OCI-LY7 (cell line): ENCODE measurements at regions not wholly inside any gene's neighbourhood (a gene's known extent, or its start where the extent isn't known, plus 50 kb on each side); places are given as distances from the start of the nearest gene placed in this dataset.

Experiments
- BruUV-seq: library from RNA; stranded (reverse); fragments of 400-500 nt; replicated peaks from 2 replicates; lab custom pipeline; 2021; lab: Mats Ljungman, UMichigan
- CTCF ChIA-PET: fragments of 300-600 bp; sonication (Branson Sonifier 250); formaldehyde crosslinking; loops from one replicate; lab custom pipeline; 2022; ENCODE audit warnings: antibody characterized with exemption; ENCODE audit not compliant: unreplicated experiment; lab: Charles Lee
- POLR2A ChIA-PET: fragments of 300-600 bp; sonication (Branson Sonifier 250); formaldehyde crosslinking; loops from one replicate; lab custom pipeline; 2022; ENCODE audit warnings: antibody characterized with exemption; lab: Charles Lee
- DNase-seq: peaks from one replicate; pipeline ENCODE4 v3.0.0-alpha.2; 2015; ENCODE audit warnings: low spot score
- H2AFZ ChIP-seq: fragments of 200-600 bp; sonication (generic), shearing (Covaris generic); 2 replicates; pipeline ENCODE4 v1.6.1; 2014; ENCODE audit warnings: mild to moderate bottlenecking, antibody characterized with exemption, low read length, moderate library complexity
- H3K27ac ChIP-seq: fragments of 200-600 bp; sonication (generic); 2 replicates; pipeline ENCODE4 v1.5.1; 2014; ENCODE audit warnings: mixed run types, low read depth, mild to moderate bottlenecking, moderate library complexity, low read length, inconsistent platforms; ENCODE audit not compliant: poor library complexity, severe bottlenecking
- H3K36me3 ChIP-seq: fragments of 200-600 bp; sonication (generic); 2 replicates; pipeline ENCODE4 v1.6.1; 2014; ENCODE audit warnings: mild to moderate bottlenecking, antibody characterized with exemption, low read length, moderate library complexity, mixed read lengths; ENCODE audit not compliant: insufficient read depth
- H3K4me1 ChIP-seq: fragments of 200-600 bp; sonication (generic); 2 replicates; pipeline ENCODE4 v1.5.1; 2014; ENCODE audit warnings: mild to moderate bottlenecking, low read length; ENCODE audit not compliant: insufficient read depth, poor library complexity, severe bottlenecking
- H3K4me2 ChIP-seq: fragments of 200-600 bp; sonication (generic); 2 replicates; pipeline ENCODE4 v1.6.1; 2014; ENCODE audit warnings: mild to moderate bottlenecking, low read length
- H3K4me3 ChIP-seq: fragments of 200-600 bp; sonication (generic); 2 replicates; pipeline ENCODE4 v1.5.1; 2014; ENCODE audit warnings: mild to moderate bottlenecking, low read depth, low read length; ENCODE audit not compliant: poor library complexity, severe bottlenecking
- H3K79me2 ChIP-seq: fragments of 200-600 bp; sonication (generic); 2 replicates; pipeline ENCODE4 v1.6.1; 2016; ENCODE audit warnings: low read depth, mild to moderate bottlenecking, low read length, moderate library complexity, mixed read lengths; ENCODE audit not compliant: insufficient read depth
- H3K9me2 ChIP-seq: fragments of 200-600 bp; sonication (generic); 2 replicates; pipeline ENCODE4 v1.6.1; 2016; ENCODE audit warnings: mild to moderate bottlenecking, low read length, mixed read lengths; ENCODE audit not compliant: insufficient read depth
- H3K9me3 ChIP-seq: fragments of 200-600 bp; sonication (generic); 2 replicates; pipeline ENCODE4 v1.6.1; 2014; ENCODE audit warnings: mild to moderate bottlenecking, mixed run types, low read length, mixed read lengths
- H4K20me1 ChIP-seq: fragments of 200-600 bp; sonication (generic); 2 replicates; pipeline ENCODE4 v1.6.1; 2014; ENCODE audit warnings: mild to moderate bottlenecking, antibody characterized with exemption, low read length, moderate library complexity, mixed read lengths; ENCODE audit not compliant: insufficient read depth
- CTCF ChIP-seq: fragments of 200-600 bp; sonication (generic); conservative IDR thresholded peaks from 2 replicates; pipeline ENCODE4 v1.5.1; 2014; ENCODE audit warnings: mild to moderate bottlenecking, antibody characterized with exemption, low read length, moderate library complexity, mixed read lengths
- EZH2phosphoT487 ChIP-seq: fragments of 200-600 bp; sonication (generic); IDR thresholded peaks from 2 replicates; pipeline ENCODE4 v1.6.1; 2018; ENCODE audit warnings: low read depth, borderline replicate concordance, mild to moderate bottlenecking, mixed run types, antibody characterized with exemption, low read length, moderate library complexity, mixed read lengths
- intact Hi-C: fragments of 100-400 bp; cut with micrococcal nuclease; formaldehyde crosslinking; loops from one replicate; pipeline ENCODE4 v1.10.0; 2022; ENCODE audit not compliant: unreplicated experiment

GRCh38 chr16:76824221-76824620 is 366.8 kb upstream of the MON1B start:
- Histone ChIP-seq H3K9me3 (no peaks in the 10 kb centered on the region), H3K4me2 (no peak overlapping the region), H3K4me3 (no peak overlapping the region), H3K4me1 (no peaks in the 10 kb centered on the region), H4K20me1 (no peaks in the 10 kb centered on the region), H3K9me2 (no peaks in the 10 kb centered on the region), H2AFZ (no peak overlapping the region), H3K79me2 (no peaks in the 10 kb centered on the region), H3K36me3 (no peaks in the 10 kb centered on the region), H3K27ac (no peak overlapping the region)
- intact Hi-C loops: no loop called here
- POLR2A ChIA-PET: interaction anchor here (0.7 to 1.5 kb wide), 2 partner anchors 13 to 55 kb away, joined by 3 read pairs; no protein-coding TSS in a partner anchor
- BruUV-seq: no TSS peak
- no peak for DNase-seq
- no peak for TF ChIP-seq EZH2phosphoT487
- CTCF ChIA-PET: no interaction called here

GRCh38 chr16:76824791-76825190 is 366.2 kb upstream of the MON1B start:
- Histone ChIP-seq H3K9me3 (no peaks in the 10 kb centered on the region), H2AFZ (no peak overlapping the region), H3K27ac (no peak overlapping the region), H4K20me1 (no peaks in the 10 kb centered on the region), H3K79me2 (no peaks in the 10 kb centered on the region), H3K36me3 (no peaks in the 10 kb centered on the region), H3K4me1 (no peaks in the 10 kb centered on the region), H3K4me3 (no peak overlapping the region), H3K4me2 (no peak overlapping the region), H3K9me2 (no peaks in the 10 kb centered on the region)
- intact Hi-C loops: no loop called here
- TF ChIP-seq EZH2phosphoT487 (no peak), CTCF (no peak)
- ChIA-PET CTCF (no interaction called here), POLR2A (interaction anchor here (0.6 to 1.5 kb wide), 3 partner anchors 13 to 64 kb away, joined by 3 read pairs; no protein-coding TSS in a partner anchor)
- no peak for DNase-seq
- no TSS peak for BruUV-seq

- Histone ChIP-seq H2AFZ (no peak overlapping the region), H3K27ac (no peak overlapping the region)
- no TSS peak for BruUV-seq
Observed at GRCh38 chr16:76835339-76835738, 355.7 kb upstream of the MON1B start.

More at GRCh38 chr16:76835339-76835738, 355.7 kb upstream of the MON1B start:
- Histone ChIP-seq H3K9me2 (no peaks in the 10 kb centered on the region), H3K4me2 (no peak overlapping the region), H3K9me3 (no peaks in the 10 kb centered on the region), H3K79me2 (no peaks in the 10 kb centered on the region), H3K36me3 (no peaks in the 10 kb centered on the region), H4K20me1 (no peaks in the 10 kb centered on the region), H3K4me1 (no peaks in the 10 kb centered on the region), H3K4me3 (no peak overlapping the region)
- DNase-seq: no peak
- CTCF ChIA-PET: no interaction called here
- POLR2A ChIA-PET: no interaction called here
- intact Hi-C loops: no loop called here
- no peak for TF ChIP-seq CTCF
- no peak for TF ChIP-seq EZH2phosphoT487
